Hematopoietic multipotent progenitor cell treated with erythropoietin and hydrocortisone succinate and interleukin-3 and kit ligand, for 15 days (in vitro differentiated cells): ENCODE measurements at regions not wholly inside any gene's neighbourhood (a gene's known extent, or its start where the extent isn't known, plus 50 kb on each side); places are given as distances from the start of the nearest gene placed in this dataset.
"Not testable (repeated sequence)": the region's sequence is repeated elsewhere in the genome, so short reads cannot be mapped to it uniquely, and the experiment has no call there.

Experiments
- DNase-seq: peaks from one replicate; pipeline ENCODE4 v3.0.0-alpha.2; 2015; ENCODE audit warnings: low spot score

DNA sequence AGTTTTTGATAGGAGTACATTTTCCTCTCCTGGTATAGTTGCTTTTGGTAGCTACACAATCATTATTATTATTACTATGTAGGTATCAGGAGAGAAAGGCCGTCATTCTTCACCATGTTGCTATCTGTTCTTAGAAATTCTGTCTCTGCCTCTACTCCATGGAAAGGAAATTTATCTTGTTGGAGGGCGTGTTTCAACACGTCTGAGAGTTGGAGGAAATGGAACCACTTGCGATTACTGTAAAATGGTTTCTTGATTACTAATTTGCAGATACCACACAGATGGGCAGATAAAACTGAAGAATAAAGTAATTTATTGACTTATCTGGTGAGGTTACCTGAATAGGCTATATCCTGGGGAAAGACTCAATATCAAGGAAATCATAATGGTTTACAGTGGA, 488.4 kb downstream of the NR2F2 start:
- DNase-seq = no peak

DNA sequence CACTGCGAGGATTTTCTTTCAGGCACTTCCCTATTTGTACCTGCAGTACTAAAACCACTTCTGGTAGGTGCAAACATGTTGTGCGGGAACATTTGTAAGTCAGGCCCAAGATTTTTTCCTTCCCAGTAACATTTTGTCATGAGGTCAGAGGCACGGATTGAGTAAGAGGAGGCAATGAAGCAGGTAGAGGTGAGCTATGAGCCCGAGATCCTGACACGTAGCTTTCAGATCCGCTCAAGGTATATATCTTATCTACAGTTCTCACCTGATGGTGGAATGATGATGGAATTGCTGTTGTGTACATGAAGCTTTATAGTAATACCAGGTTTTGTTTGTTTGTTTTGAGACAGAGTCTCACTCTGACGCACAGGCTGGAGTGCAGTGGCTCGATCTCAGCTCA, 497.5 kb downstream of the NR2F2 start:
- no peak for DNase-seq

DNA sequence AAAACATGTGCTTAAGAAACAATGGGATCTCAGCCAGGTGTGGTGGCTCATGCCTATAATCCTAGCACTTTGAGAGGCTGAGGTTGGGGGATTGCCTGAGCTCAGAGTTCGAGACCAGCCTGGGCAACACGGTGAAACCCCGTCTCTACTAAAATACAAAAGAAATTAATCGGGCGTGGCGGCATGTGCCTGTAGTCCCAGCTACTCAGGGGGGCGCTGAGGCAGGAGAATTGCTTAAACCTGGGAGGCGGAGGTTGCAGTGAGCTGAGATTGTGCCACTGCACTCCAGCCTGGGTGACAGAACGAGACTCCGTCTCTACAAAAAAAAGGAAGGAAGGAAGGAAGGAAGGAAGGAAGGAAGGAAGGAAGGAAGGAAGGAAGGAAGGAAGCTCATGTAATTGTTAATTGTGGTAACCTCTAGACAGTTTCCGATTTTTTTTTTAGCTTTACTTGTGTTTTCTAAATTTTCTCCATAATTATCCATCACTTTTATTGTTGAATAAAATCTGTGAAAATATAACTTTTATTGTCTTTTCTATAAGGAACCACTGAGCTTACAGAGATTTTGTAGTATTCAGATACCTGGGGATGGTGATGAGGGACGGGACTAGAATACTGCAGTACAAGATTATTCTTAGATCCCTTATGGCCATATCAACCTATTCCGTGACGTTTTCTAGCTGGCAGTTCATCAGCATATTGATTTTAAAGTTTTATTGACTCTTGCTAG, 506.9 kb downstream of the NR2F2 start:
- no peak for DNase-seq

- DNase-seq = no peak
Measured at GRCh38 chr15:96838081-96838480, 507.6 kb downstream of the NR2F2 start.

DNA sequence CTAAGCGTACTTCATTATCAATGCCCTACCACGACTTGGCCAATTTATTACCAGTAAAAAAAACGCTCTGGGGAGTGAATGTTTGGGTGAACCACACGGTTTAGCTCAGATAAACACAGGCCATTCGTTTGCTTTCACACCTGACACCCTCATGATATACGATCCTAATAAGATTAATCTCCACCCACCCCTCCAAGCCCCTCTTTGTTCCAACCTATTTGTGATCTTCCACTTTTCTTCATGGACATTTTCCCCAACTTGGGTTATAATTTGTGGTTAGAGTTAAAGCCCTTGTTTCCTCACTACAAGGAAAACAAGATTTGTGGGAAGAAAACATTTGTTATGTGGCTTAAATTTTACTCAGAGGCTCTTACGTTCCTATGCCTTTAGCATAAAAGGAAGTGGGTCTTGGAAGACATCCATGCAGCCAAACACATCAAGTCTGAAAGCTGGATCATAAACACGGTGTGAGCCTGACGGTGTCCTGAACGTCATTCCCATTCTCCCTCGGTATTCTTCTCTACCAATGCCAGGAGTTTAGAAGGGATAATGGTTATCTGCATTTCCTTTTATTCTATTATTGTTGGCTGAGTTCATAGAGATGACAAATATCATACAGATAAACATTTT, 518.9 kb downstream of the NR2F2 start:
- no peak for DNase-seq

GRCh38 chr15:96851613-96852012, 521.1 kb downstream of the NR2F2 start:
- no peak for DNase-seq

DNA sequence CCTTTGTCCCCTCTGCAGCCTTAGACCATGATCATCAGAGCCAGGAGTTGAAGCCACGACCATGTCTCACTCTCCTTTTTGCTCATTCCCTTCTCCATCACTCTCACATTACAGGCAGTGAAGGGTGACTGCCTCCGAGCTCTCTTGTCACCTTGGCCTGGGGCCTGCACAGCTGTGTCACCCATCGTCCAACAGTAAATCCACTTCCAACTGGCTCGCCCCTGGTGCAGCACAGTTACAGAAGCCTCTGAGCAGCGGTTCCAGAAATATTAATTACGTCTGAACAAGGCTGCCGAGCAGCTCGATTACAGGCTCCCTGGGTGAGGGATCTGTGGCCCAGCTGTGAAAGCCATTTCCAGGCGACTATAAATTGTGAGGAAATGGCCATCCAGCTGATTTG, 528.2 kb downstream of the NR2F2 start:
- no peak for DNase-seq

DNA sequence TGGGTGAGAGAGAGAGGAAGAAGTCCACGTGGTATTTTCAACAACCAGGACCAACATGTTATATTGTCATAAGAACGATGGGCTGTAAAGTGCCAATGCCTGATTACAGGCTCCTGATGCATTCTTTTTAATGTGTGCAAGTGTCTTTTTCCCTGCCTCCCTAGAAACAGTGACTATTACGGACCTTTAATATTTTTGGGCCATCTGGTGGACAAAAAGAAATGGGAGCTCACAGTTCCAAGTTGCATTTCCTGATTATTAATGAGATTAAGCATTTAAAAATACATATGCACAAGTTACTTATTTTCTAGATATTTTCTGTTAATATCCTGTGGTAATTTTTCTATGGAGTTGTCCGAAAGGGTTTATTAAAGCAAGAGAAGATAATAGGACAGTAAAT, 530.2 kb downstream of the NR2F2 start:
- DNase-seq = no peak

DNA sequence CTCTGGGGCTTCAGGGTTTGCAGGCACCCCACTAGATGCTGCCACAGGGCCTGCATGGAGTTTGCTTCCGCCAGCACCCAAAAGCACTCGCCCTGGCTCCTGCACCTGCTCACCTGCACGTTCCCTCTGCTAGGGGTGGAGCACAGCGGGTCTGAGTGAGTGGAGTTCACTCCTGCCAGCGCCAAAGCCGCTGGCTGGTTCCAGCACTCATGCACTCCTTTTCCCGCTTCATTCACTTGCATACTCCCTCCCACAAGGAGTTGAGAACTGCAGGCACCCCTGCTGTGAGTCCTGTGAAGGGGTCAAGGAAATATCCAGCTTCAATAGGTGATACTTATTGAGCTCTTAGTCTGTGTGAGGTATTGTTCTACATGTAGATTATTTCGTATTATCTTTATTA, 537.5 kb downstream of the NR2F2 start:
- no peak for DNase-seq

GRCh38 chr15:96869122-96869521, 538.6 kb downstream of the NR2F2 start:
- no peak for DNase-seq

DNA sequence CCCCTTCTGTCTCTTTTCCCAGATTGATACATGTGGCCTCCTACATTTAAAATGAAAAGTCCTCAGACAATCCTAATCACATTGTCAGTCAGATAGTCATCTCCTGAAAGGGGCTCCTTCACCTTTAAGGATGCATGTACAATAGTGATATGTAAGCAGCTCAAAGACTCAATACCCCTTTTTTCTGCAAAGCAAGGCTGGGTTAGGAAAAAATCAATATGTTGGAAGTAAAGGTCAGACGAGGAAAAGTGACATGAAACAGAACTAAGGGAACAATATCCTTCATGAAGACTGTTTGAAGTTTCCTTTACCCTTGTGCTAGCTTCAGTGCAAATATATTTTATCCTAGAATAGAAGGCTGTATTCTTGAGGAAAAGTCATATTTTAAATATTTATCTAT, 539.3 kb downstream of the NR2F2 start:
- no peak for DNase-seq

DNA sequence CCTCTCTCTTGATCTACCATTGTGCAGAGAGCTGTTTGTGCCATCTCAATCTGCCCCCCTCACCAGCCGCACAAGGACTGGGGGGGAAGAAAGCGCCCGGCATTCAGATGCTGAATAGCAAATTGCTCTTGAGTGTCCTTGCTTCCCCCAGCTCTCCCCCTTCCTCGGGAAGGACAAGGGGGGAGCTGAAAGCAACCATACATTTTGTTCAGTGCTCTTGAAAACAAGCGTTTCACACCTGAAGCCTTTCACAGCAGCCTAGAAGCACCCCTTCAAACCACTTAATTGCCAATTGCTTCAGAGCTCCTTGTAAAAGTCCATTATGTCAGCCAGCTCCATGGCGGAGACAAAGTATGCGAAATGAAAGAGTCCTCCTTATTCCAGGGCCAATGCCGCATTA, 540.1 kb downstream of the NR2F2 start:
- DNase-seq = no peak

- DNase-seq = not testable (repeated sequence)
Measured at GRCh38 chr15:96877442-96877841, 546.9 kb downstream of the NR2F2 start.

- no peak for DNase-seq
Measured at GRCh38 chr15:96878129-96878528, 547.6 kb downstream of the NR2F2 start.

DNA sequence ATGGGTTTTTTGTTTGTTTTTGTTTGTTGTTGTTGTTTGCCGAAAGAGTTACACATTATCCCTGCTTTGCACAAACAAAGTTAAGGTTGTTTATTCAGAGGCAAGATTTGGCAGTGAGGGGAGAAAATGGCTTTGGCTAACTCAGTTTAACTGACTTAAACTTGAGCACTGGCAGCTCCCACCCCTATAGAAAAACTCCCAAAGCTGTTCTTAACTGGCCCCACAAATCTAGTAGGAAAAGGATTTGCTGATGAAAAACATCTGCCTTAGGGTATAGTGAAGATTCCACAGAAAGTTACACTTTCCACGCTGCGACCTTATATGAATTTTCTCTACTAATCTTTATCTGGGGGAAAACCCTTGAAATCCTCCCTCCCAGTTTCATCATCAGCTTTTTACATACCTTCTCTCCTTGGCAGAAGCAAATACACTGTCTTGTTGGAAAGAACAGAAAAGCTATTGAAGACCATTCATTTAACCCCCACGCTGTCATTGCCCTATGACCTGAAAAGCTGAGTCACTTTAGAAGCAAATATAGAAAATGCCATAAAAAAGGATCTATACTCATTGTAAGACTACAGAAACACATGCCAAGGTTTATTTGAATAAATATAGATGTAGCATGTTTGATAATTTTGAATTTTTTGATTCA, 551.7 kb downstream of the NR2F2 start:
- DNase-seq = no peak

DNA sequence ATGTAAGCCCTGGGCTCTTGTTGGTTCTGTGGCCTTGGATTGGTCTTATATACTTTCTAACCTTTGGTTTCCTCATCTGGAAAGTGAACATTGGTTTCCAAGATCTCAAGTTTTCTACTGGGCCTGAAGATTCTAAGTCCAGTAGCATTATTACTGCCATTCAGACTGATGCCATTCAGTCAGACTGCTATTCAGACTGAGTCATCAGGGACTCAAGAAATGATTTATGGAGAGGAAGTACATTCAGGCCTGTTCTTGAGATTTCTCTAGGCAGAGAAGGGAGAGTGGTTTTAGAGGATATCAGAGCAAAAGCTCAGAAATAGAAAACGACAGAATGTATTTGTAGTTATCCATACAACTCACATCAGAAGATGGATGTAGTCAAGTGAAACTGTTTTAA, 557.2 kb downstream of the NR2F2 start:
- no peak for DNase-seq

DNA sequence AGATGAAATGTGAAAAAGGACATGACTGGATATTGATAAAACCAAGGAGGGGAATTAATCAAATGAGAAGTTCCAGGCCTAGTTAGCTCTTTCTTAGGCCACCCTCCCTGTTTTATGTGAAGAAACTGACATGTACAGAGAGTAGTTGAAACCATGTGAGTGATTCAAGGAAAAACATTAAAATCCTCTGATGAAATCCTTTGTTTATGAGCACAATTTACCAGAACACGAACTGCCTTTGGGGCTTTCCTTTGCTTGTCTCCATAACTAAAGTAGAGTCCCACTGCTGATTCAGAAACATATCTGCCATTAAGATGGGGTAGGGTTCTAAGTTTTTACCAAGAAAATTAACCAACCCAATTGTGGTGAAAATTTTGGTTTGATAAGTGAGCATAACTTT, 558.3 kb downstream of the NR2F2 start:
- DNase-seq = no peak

DNA sequence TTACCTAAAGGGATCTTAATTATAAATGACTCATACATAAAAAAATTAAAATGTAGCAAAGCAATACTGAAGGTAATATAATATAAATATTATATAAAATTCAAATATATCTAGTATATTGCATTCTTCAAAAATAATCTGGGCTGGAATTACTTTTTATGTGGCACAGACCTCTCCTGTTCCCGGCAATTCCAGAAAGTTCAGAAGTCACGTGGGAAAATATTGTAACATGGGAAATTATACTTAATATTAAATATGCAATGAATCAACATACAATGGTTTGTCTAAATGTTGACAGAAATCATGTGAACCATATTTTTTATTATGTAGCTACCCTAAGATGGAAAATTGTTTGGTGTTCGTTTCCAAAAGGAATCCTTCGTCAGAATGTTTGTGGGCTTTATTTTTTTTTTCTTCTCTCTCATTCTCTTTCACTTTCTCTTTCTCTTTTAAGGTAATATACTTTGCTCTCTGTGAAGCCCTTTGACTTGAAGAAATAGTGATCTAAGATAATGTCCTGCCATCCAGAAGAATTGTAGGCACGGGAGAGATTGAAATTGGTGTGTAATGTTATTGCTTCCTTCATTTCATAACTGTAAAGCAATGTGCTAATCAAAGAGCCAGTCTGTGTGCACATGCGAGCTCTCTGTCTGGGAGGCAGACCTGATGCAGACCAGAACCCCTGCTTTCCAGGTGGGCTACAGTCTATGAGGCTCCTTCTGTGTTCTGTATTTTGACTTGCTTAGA, 559.4 kb downstream of the NR2F2 start:
- DNase-seq = no peak

- no peak for DNase-seq
Measured at GRCh38 chr15:96891046-96891445, 560.5 kb downstream of the NR2F2 start.

DNA sequence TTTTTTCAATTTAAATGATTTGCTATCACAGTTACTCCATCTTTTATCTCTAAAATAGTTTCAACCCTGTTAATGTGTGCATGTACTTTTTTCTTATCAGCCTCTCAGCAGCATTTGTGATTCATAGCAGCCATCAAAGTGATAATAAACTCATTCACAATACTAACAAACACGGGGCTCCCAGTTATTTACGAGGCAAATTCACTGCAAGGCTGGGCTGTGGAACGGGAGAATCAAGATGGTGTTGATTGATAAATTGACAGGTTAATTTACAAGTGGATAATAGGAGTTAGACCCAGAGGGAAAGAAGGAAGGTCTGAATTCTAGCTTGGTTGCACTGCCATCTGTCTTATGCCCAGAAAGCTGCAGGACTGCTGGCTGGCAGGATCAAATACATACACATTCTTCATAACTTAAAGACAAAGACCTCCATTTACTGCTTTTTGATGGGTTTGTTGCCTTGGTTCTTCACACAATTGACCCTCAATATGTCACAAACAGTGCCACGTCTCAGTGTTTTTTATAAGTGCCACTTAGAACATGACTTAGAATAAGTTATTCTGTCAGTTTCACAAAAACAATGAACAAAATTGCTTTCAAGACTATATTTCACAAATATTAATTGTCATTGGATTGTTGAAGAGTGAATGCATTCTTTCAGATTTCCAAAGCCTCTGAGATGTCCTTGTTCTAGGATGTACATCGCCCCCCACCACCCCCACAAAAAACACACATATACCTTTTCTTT, 562.8 kb downstream of the NR2F2 start:
- no peak for DNase-seq

DNA sequence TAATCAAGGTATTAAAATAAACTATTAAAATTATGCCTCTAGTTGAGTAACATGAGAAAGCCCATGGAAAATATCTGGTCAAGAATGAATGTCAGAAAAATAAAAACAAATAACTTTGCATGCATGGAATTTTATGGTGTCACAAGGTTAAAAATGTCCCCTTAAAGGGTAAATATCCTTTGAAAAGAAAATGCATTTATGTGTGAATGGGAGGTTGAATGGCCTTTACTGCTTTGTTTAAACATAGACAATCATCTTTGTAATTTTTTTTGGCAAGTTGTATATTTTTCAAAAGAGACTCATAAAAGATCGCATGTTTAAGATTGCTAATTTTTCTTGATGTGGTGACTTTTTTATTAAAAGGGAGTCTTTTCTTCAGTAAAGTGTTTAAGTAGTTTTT, 564.2 kb downstream of the NR2F2 start:
- no peak for DNase-seq

DNA sequence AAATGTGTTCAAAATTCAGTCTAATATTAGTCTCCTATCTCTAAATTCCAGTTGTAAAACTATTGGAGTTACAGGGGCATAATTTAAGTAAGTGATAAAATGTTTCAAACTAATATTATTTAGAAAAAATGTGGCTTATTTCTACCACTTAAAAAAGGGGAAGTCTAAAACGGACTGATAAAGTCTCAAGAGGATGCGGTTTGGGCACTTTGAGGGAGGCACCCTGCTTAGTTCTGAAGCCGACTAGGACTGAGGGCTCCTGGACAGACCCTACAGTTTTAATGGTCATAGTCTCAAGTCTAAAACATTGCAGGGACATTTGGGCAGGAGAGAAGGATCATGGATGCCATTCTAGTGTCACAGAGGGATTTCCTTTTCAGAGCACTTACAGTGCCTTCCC, 566.3 kb downstream of the NR2F2 start:
- no peak for DNase-seq
